HCT116 (cell line): ENCODE measurements at regions not wholly inside any gene's neighbourhood (a gene's known extent, or its start where the extent isn't known, plus 50 kb on each side); places are given as distances from the start of the nearest gene placed in this dataset.
A peak's percentile ranks its signal among the peaks of the same experiment; 100 is the strongest.
"Not testable (repeated sequence)": the region's sequence is repeated elsewhere in the genome, so short reads cannot be mapped to it uniquely, and the experiment has no call there.

ENCODE experiments used
- ATAC-seq: fragments of 200-7000 bp; cut with Tn5 transposase; 2 replicates; pipeline ENCODE4 v1.9.1; 2020; ENCODE audit warnings: mild to moderate bottlenecking, moderate library complexity
- BruUV-seq: library from RNA; stranded (reverse); fragments of 400-500 nt; replicated peaks from 2 replicates; lab custom pipeline; 2021; lab: Mats Ljungman, UMichigan
- CTCF ChIA-PET: fragments of 300-600 bp; sonication (Branson Sonifier 250); formaldehyde crosslinking; loops from one replicate; lab custom pipeline; 2021; ENCODE audit warnings: antibody characterized with exemption; lab: Charles Lee
- POLR2A ChIA-PET: fragments of 300-600, 350-600 bp; sonication (Branson Sonifier 250); formaldehyde crosslinking; loops from one replicate; lab custom pipeline; 2021; ENCODE audit warnings: antibody characterized with exemption; lab: Charles Lee
- RAD21 ChIA-PET, 2 experiments: fragments of 300-600 bp; sonication (Branson Sonifier 250); formaldehyde crosslinking; loops; one replicate each; lab custom pipeline; 2023; ENCODE audit warnings: low total read pairs in 2 of 2; ENCODE audit not compliant: uncharacterized antibody in 2 of 2, unreplicated experiment in 2 of 2, low non-redundant PET in 1 of 2; lab: Charles Lee
- DNase-seq: peaks from one replicate; pipeline ENCODE4 v3.0.0-alpha.2; 2010; ENCODE audit warnings: low read depth, low spot score
- H2AFZ ChIP-seq: fragments of 200-600 bp; shearing (Covaris generic), sonication (generic); 2 replicates; pipeline ENCODE4 v1.6.1; 2017; ENCODE audit warnings: low read depth, mixed run types, mixed read lengths, antibody characterized with exemption, low read length; ENCODE audit not compliant: poor library complexity, severe bottlenecking
- H3K27ac ChIP-seq: 2 replicates; pipeline ENCODE4 v1.5.1; 2012; ENCODE audit warnings: low read depth, low read length
- H3K27me3 ChIP-seq: fragments of 200-600 bp; sonication (generic); 2 replicates; pipeline ENCODE4 v1.6.1; 2016; ENCODE audit warnings: mixed run types, low read length, mixed read lengths; ENCODE audit not compliant: insufficient read depth
- H3K36me3 ChIP-seq, 2 experiments: fragments of 200-500 bp in 1 of 2; fragments of 200-600 bp in 1 of 2; sonication (Bioruptor generic) in 1 of 2; sonication (generic) in 1 of 2; 2 replicates each; pipeline versions ENCODE4 v1.5.1 to v1.6.1; 2014 to 2016; ENCODE audit warnings: low read length in 2 of 2, inconsistent platforms in 1 of 2, mixed read lengths in 1 of 2, mixed run types in 1 of 2; ENCODE audit not compliant: insufficient read depth in 2 of 2, control insufficient read depth in 1 of 2
- H3K4me1 ChIP-seq, 2 experiments: fragments of 200-600 bp in 1 of 2; sonication (generic) in 1 of 2; 2 replicates each; pipeline versions ENCODE4 v1.5.1 to v1.6.1; 2012 to 2017; ENCODE audit warnings: low read length in 2 of 2, inconsistent platforms in 1 of 2, mild to moderate bottlenecking in 1 of 2, mixed read lengths in 1 of 2, mixed run types in 1 of 2, moderate library complexity in 1 of 2; ENCODE audit not compliant: insufficient read depth in 2 of 2, control insufficient read depth in 1 of 2
- H3K4me2 ChIP-seq: fragments of 200-600 bp; sonication (generic); 2 replicates; pipeline ENCODE4 v1.6.1; 2017; ENCODE audit warnings: mixed run types, low read length, mixed read lengths
- H3K4me3 ChIP-seq, 2 experiments: fragments of 200-600 bp in 1 of 2; sonication (generic) in 1 of 2; replicated peaks in 1 of 2; 2 replicates each; pipeline ENCODE4 v1.5.1; 2011 to 2016; ENCODE audit warnings: low read length in 2 of 2, control low read depth in 1 of 2, low read depth in 1 of 2, mild to moderate bottlenecking in 1 of 2, mixed read lengths in 1 of 2, mixed run types in 1 of 2
- H3K79me2 ChIP-seq: fragments of 200-600 bp; sonication (generic); 2 replicates; pipeline ENCODE4 v1.6.1; 2017; ENCODE audit warnings: mild to moderate bottlenecking, mixed run types, low read length, moderate library complexity, mixed read lengths; ENCODE audit not compliant: insufficient read depth
- H3K9ac ChIP-seq: fragments of 200-600 bp; sonication (generic); 2 replicates; pipeline ENCODE4 v1.6.1; 2016; ENCODE audit warnings: low read length, mixed read lengths
- H3K9me2 ChIP-seq: fragments of 200-600 bp; sonication (generic), shearing (Covaris generic); 2 replicates; pipeline ENCODE4 v1.6.1; 2017; ENCODE audit warnings: mixed run types, mild to moderate bottlenecking, moderate library complexity; ENCODE audit not compliant: insufficient read depth
- H3K9me3 ChIP-seq, 2 experiments: fragments of 200-500 bp in 1 of 2; fragments of 200-600 bp in 1 of 2; sonication (Bioruptor generic) in 1 of 2; sonication (generic) in 1 of 2; 2 replicates each; pipeline ENCODE4 v1.6.1; 2014 to 2017; ENCODE audit warnings: low read length in 2 of 2, mixed read lengths in 2 of 2, inconsistent platforms in 1 of 2, low read depth in 1 of 2, mild to moderate bottlenecking in 1 of 2, mixed run types in 1 of 2, moderate library complexity in 1 of 2; ENCODE audit not compliant: control insufficient read depth in 1 of 2, insufficient read depth in 1 of 2
- H4K20me1 ChIP-seq: fragments of 200-600 bp; sonication (generic), shearing (Covaris generic); 2 replicates; pipeline ENCODE4 v1.6.1; 2017; ENCODE audit warnings: mixed run types, mild to moderate bottlenecking, moderate library complexity; ENCODE audit not compliant: insufficient read depth
- intact Hi-C: fragments of 100-400 bp; cut with micrococcal nuclease; formaldehyde crosslinking; loops from 2 replicates; pipeline ENCODE4 v1.10.0; 2022

GRCh38 chr14:19059066-19059465 lies 91.8 kb downstream of the POTEM start:
- POLR2A ChIA-PET, H3K9me2 ChIP-seq, H3K27ac ChIP-seq, BruUV-seq, DNase-seq, H3K4me3 ChIP-seq, ATAC-seq, H3K9ac ChIP-seq, H3K36me3 ChIP-seq, H3K4me1 ChIP-seq, H4K20me1 ChIP-seq, CTCF ChIA-PET, H3K4me2 ChIP-seq, H3K79me2 ChIP-seq, H3K27me3 ChIP-seq, H2AFZ ChIP-seq, RAD21 ChIA-PET, H3K9me3 ChIP-seq, intact Hi-C loops: not testable (repeated sequence)

GRCh38 chr14:19061689-19062450 lies 94.6 kb downstream of the POTEM start:
- POLR2A ChIA-PET, RAD21 ChIA-PET, H3K9ac ChIP-seq, H3K27ac ChIP-seq, H3K27me3 ChIP-seq, H2AFZ ChIP-seq, H3K9me2 ChIP-seq, H3K79me2 ChIP-seq, CTCF ChIA-PET, H3K4me1 ChIP-seq, H3K4me2 ChIP-seq, H3K4me3 ChIP-seq, H3K36me3 ChIP-seq, intact Hi-C loops, H4K20me1 ChIP-seq, DNase-seq, BruUV-seq, H3K9me3 ChIP-seq: not testable (repeated sequence)
- ATAC-seq, result peak; percentile 87

GRCh38 chr14:19068957-19069356 lies 101.7 kb downstream of the POTEM start:
- H3K27ac ChIP-seq, H3K9me3 ChIP-seq, H3K9ac ChIP-seq, intact Hi-C loops, H3K4me2 ChIP-seq, H3K9me2 ChIP-seq, H3K36me3 ChIP-seq, POLR2A ChIA-PET, H3K79me2 ChIP-seq, H3K27me3 ChIP-seq, H3K4me1 ChIP-seq, RAD21 ChIA-PET, H4K20me1 ChIP-seq, ATAC-seq, CTCF ChIA-PET, H3K4me3 ChIP-seq, H2AFZ ChIP-seq, DNase-seq, BruUV-seq: not testable (repeated sequence)

- H3K79me2 ChIP-seq, CTCF ChIA-PET, ATAC-seq, RAD21 ChIA-PET, H4K20me1 ChIP-seq, H2AFZ ChIP-seq, H3K36me3 ChIP-seq, H3K27ac ChIP-seq, intact Hi-C loops, H3K9me3 ChIP-seq, H3K4me1 ChIP-seq, H3K4me2 ChIP-seq, H3K4me3 ChIP-seq, H3K9ac ChIP-seq, DNase-seq, POLR2A ChIA-PET, H3K9me2 ChIP-seq, H3K27me3 ChIP-seq: not testable (repeated sequence)
- TSS peak; percentile 43 for BruUV-seq
These were observed 105.3 kb downstream of the POTEM start for GRCh38 chr14:19072518-19072917.
